DND-41 (cell line): ENCODE measurements at regions not wholly inside any gene's neighbourhood (a gene's known extent, or its start where the extent isn't known, plus 50 kb on each side); places are given as distances from the start of the nearest gene placed in this dataset.

Source experiments
- EZH2 ChIP-seq: IDR thresholded peaks from 3 replicates; pipeline ENCODE4 v1.6.1; 2012; ENCODE audit warnings: borderline replicate concordance, low read depth, mild to moderate bottlenecking, moderate library complexity, low read length, inconsistent platforms; ENCODE audit not compliant: severe bottlenecking
- TF ChIP-seq, protein P1 (sequence below): IDR thresholded peaks from 2 replicates; pipeline ENCODE4 v1.5.1; 2012; ENCODE audit warnings: borderline replicate concordance, low read length, moderate library complexity, mild to moderate bottlenecking; ENCODE audit not compliant: poor library complexity, severe bottlenecking; ENCODE audit errors: extremely low read depth

- TF ChIP-seq EZH2, result no peak
- TF ChIP-seq, protein P1, sequence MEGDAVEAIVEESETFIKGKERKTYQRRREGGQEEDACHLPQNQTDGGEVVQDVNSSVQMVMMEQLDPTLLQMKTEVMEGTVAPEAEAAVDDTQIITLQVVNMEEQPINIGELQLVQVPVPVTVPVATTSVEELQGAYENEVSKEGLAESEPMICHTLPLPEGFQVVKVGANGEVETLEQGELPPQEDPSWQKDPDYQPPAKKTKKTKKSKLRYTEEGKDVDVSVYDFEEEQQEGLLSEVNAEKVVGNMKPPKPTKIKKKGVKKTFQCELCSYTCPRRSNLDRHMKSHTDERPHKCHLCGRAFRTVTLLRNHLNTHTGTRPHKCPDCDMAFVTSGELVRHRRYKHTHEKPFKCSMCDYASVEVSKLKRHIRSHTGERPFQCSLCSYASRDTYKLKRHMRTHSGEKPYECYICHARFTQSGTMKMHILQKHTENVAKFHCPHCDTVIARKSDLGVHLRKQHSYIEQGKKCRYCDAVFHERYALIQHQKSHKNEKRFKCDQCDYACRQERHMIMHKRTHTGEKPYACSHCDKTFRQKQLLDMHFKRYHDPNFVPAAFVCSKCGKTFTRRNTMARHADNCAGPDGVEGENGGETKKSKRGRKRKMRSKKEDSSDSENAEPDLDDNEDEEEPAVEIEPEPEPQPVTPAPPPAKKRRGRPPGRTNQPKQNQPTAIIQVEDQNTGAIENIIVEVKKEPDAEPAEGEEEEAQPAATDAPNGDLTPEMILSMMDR, result no peak
These were observed 390.2 kb upstream of the PRICKLE1 start for GRCh38 chr12:42979746-42980145.
